MM.1S (cell line): ENCODE measurements at regions not wholly inside any gene's neighbourhood (a gene's known extent, or its start where the extent isn't known, plus 50 kb on each side); places are given as distances from the start of the nearest gene placed in this dataset.

Experiments used
- DNase-seq: peaks from one replicate; pipeline ENCODE4 v3.0.0-alpha.2; 2015
- H2AFZ ChIP-seq: fragments of 300-600 bp; sonication (generic); 2 replicates; pipeline ENCODE4 v1.6.0; 2016; ENCODE audit warnings: antibody characterized with exemption, low read length
- H3F3A ChIP-seq: fragments of 300-600 bp; sonication (generic); 2 replicates; pipeline ENCODE4 v1.6.1; 2016; ENCODE audit warnings: mild to moderate bottlenecking, antibody characterized with exemption, low read length, moderate library complexity, mixed read lengths; ENCODE audit not compliant: insufficient read depth
- H3K27ac ChIP-seq: fragments of 300-600 bp; sonication (generic); 2 replicates; pipeline ENCODE4 v1.5.1; 2016; ENCODE audit warnings: mild to moderate bottlenecking, low read length
- H3K27me3 ChIP-seq: fragments of 300-600 bp; sonication (generic); replicated peaks from 2 replicates; pipeline ENCODE4 v1.6.0; 2016; ENCODE audit warnings: low read length; ENCODE audit not compliant: insufficient read depth
- H3K36me3 ChIP-seq: fragments of 300-600 bp; sonication (generic); replicated peaks from 2 replicates; pipeline ENCODE4 v1.6.1; 2016; ENCODE audit warnings: mild to moderate bottlenecking, low read length, mixed read lengths; ENCODE audit not compliant: insufficient read depth
- H3K4me1 ChIP-seq: fragments of 300-600 bp; sonication (generic); 2 replicates; pipeline ENCODE4 v1.6.1; 2016; ENCODE audit warnings: low read length, mixed read lengths
- H3K4me2 ChIP-seq: fragments of 300-600 bp; sonication (generic); 2 replicates; pipeline ENCODE4 v1.6.0; 2016; ENCODE audit warnings: low read depth, low read length
- H3K4me3 ChIP-seq: fragments of 300-600 bp; sonication (generic); 2 replicates; pipeline ENCODE4 v1.5.1; 2016; ENCODE audit warnings: low read length, mixed read lengths
- H3K79me2 ChIP-seq: fragments of 300-600 bp; sonication (generic); 2 replicates; pipeline ENCODE4 v1.6.1; 2016; ENCODE audit warnings: mixed run types, low read length, mixed read lengths
- H3K9ac ChIP-seq: fragments of 300-600 bp; sonication (generic); 2 replicates; pipeline ENCODE4 v1.6.1; 2016; ENCODE audit warnings: low read length, mixed read lengths
- H3K9me2 ChIP-seq: fragments of 300-600 bp; sonication (generic); replicated peaks from 2 replicates; pipeline ENCODE4 v1.6.1; 2016; ENCODE audit warnings: mild to moderate bottlenecking, low read length, mixed read lengths; ENCODE audit not compliant: insufficient read depth
- H3K9me3 ChIP-seq: fragments of 300-600 bp; sonication (generic); replicated peaks from 2 replicates; pipeline ENCODE4 v1.6.1; 2016; ENCODE audit warnings: mild to moderate bottlenecking, low read length, mixed read lengths; ENCODE audit not compliant: insufficient read depth
- H4K20me1 ChIP-seq: fragments of 300-600 bp; sonication (generic); 2 replicates; pipeline ENCODE4 v1.6.1; 2016; ENCODE audit warnings: mild to moderate bottlenecking, low read length, moderate library complexity, mixed read lengths; ENCODE audit not compliant: insufficient read depth
- CTCF ChIP-seq: fragments of 300-600 bp; sonication (generic); IDR thresholded peaks from 2 replicates; pipeline ENCODE4 v1.5.1; 2016; ENCODE audit warnings: antibody characterized with exemption, low read length, mixed read lengths
- EZH2 ChIP-seq: fragments of 300-600 bp; sonication (generic); optimal IDR thresholded peaks from 2 replicates; pipeline ENCODE3; 2017; ENCODE audit warnings: low read depth, mild to moderate bottlenecking, antibody characterized with exemption, low read length, mixed read lengths
- EZH2phosphoT487 ChIP-seq: fragments of 300-600 bp; sonication (generic); IDR thresholded peaks from 2 replicates; pipeline ENCODE4 v1.6.1; 2018; ENCODE audit warnings: antibody characterized with exemption, low read length

GRCh38 chr6:170028629-170029345, 262.1 kb downstream of the DLL1 start:
- H2AFZ ChIP-seq = no peak overlapping the region
- H3K9me2 ChIP-seq = no peaks in the 10 kb centered on the region
- no peaks in the 10 kb centered on the region for H3K9me3 ChIP-seq
- H3K27ac ChIP-seq = no peak overlapping the region
- H3K79me2 ChIP-seq = no peaks in the 10 kb centered on the region
- H3K27me3 ChIP-seq = no peaks in the 10 kb centered on the region
- no peak for DNase-seq
- H4K20me1 ChIP-seq = no peaks in the 10 kb centered on the region
- no peak overlapping the region for H3K9ac ChIP-seq
- no peak overlapping the region for H3K4me3 ChIP-seq
- TF ChIP-seq EZH2 (no peak), CTCF (no peak), EZH2phosphoT487 (no peak)
- H3K4me1 ChIP-seq = no peaks in the 10 kb centered on the region
- no peak overlapping the region for H3K4me2 ChIP-seq
- H3K36me3 ChIP-seq = no peaks in the 10 kb centered on the region
- no peaks in the 10 kb centered on the region for H3F3A ChIP-seq

- DNase-seq = no peak
- TF ChIP-seq EZH2 = no peak
- no peak for TF ChIP-seq CTCF
- TF ChIP-seq EZH2phosphoT487 = no peak
- Histone ChIP-seq H4K20me1 (no peaks in the 10 kb centered on the region), H3K9me2 (no peaks in the 10 kb centered on the region), H3K9ac (no peak overlapping the region), H3K27me3 (no peaks in the 10 kb centered on the region), H3K79me2 (no peaks in the 10 kb centered on the region), H3K4me2 (no peak overlapping the region), H3F3A (no peaks in the 10 kb centered on the region), H3K27ac (no peak overlapping the region), H3K36me3 (no peaks in the 10 kb centered on the region), H2AFZ (no peak overlapping the region), H3K4me1 (no peaks in the 10 kb centered on the region), H3K9me3 (no peaks in the 10 kb centered on the region), H3K4me3 (no peak overlapping the region)
Observed at GRCh38 chr6:170027647-170028043, 263.2 kb downstream of the DLL1 start.

GRCh38 chr6:170026751-170027646, 263.9 kb downstream of the DLL1 start:
- H3K27me3 ChIP-seq = no peaks in the 10 kb centered on the region
- H3K4me3 ChIP-seq = no peak overlapping the region
- H3K9ac ChIP-seq = no peak overlapping the region

More at GRCh38 chr6:170026751-170027646, 263.9 kb downstream of the DLL1 start:
- Histone ChIP-seq H3K27ac (no peak overlapping the region), H3K9me2 (no peaks in the 10 kb centered on the region), H3F3A (no peaks in the 10 kb centered on the region), H3K79me2 (no peaks in the 10 kb centered on the region), H4K20me1 (no peaks in the 10 kb centered on the region), H3K4me1 (no peaks in the 10 kb centered on the region), H3K9me3 (no peaks in the 10 kb centered on the region), H3K4me2 (no peak overlapping the region), H2AFZ (no peak overlapping the region), H3K36me3 (no peaks in the 10 kb centered on the region)
- no peak for DNase-seq
- TF ChIP-seq EZH2 (no peak), CTCF (no peak), EZH2phosphoT487 (no peak)
